ENCODE measurements at regions not wholly inside any gene's neighbourhood (a gene's known extent, or its start where the extent isn't known, plus 50 kb on each side); places are given as distances from the start of the nearest gene placed in this dataset.

- ChIA-PET CTCF (no interaction called here), POLR2A (no interaction called here)
- Mint-ChIP-seq H3K4me1 (ENCODE audit: low read depth) (no peaks in the 10 kb centered on the region), H3K36me3 (ENCODE audit: low read depth) (no peaks in the 10 kb centered on the region), H3K27me3 (ENCODE audit: low read depth) (no peaks in the 10 kb centered on the region), H3K9me3 (ENCODE audit: insufficient read depth) (no peaks in the 10 kb centered on the region), H3K27ac (no peak overlapping the region), H3K4me3 (no peak overlapping the region)
- ATAC-seq (no peak), DNase-seq (no peak)
These were observed 84.3 kb downstream of the DIRAS3 start for GRCh38 chr1:67965995-67966665.

DNA sequence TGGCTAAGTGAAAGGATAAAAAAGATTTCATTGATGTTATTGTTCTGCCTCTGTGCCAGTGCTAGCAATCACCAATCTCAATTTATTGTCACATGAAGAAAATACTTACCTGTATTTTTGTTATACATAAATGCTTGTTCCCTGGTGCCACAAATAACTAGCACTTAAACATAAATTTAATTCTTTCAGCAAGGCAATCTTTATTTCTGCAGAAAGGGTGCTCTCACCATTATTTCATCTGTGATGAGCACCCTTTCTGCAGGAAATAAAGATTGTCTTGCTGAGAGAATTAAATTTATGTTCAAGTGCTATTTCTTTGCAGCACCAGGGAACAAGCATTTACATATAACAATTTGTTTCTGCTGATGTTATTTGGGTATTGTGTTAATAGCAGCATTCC lies 87.2 kb downstream of the DIRAS3 start:
- CTCF ChIA-PET, result no interaction called here
- H3K9me3 Mint-ChIP-seq (ENCODE audit: insufficient read depth), result no peaks in the 10 kb centered on the region
- no peak for ATAC-seq

GRCh38 chr1:67960766-67961165 lies 89.7 kb downstream of the DIRAS3 start:
- Mint-ChIP-seq H3K4me3 (no peak overlapping the region), H3K36me3 (ENCODE audit: low read depth) (no peaks in the 10 kb centered on the region), H3K4me1 (ENCODE audit: low read depth) (no peaks in the 10 kb centered on the region), H3K27me3 (ENCODE audit: low read depth) (no peaks in the 10 kb centered on the region), H3K27ac (no peak overlapping the region), H3K9me3 (ENCODE audit: insufficient read depth) (no peaks in the 10 kb centered on the region)
- ATAC-seq (no peak), DNase-seq (no peak)
- CTCF ChIA-PET, result no interaction called here
- POLR2A ChIA-PET, result no interaction called here

More for the DNA sequence above, 87.2 kb downstream of the DIRAS3 start:
- Mint-ChIP-seq H3K27me3 (ENCODE audit: low read depth) (no peaks in the 10 kb centered on the region), H3K4me3 (no peak overlapping the region), H3K36me3 (ENCODE audit: low read depth) (no peaks in the 10 kb centered on the region), H3K27ac (no peak overlapping the region), H3K4me1 (ENCODE audit: low read depth) (no peaks in the 10 kb centered on the region)
- POLR2A ChIA-PET, result no interaction called here
- DNase-seq, result no peak

- no peak for ATAC-seq
- CTCF ChIA-PET, result no interaction called here
- POLR2A ChIA-PET, result no interaction called here
- DNase-seq, result no peak
- H3K36me3 Mint-ChIP-seq (ENCODE audit: low read depth), result no peaks in the 10 kb centered on the region
- H3K4me3 Mint-ChIP-seq, result no peak overlapping the region
- no peaks in the 10 kb centered on the region for H3K4me1 Mint-ChIP-seq (ENCODE audit: low read depth)
- H3K27ac Mint-ChIP-seq, result no peak overlapping the region
- peaks cover 4% of the 10 kb centered on the region for H3K27me3 Mint-ChIP-seq (ENCODE audit: low read depth)
- no peaks in the 10 kb centered on the region for H3K9me3 Mint-ChIP-seq (ENCODE audit: insufficient read depth)
These were observed 92.0 kb downstream of the DIRAS3 start for GRCh38 chr1:67958472-67958871.

DNA sequence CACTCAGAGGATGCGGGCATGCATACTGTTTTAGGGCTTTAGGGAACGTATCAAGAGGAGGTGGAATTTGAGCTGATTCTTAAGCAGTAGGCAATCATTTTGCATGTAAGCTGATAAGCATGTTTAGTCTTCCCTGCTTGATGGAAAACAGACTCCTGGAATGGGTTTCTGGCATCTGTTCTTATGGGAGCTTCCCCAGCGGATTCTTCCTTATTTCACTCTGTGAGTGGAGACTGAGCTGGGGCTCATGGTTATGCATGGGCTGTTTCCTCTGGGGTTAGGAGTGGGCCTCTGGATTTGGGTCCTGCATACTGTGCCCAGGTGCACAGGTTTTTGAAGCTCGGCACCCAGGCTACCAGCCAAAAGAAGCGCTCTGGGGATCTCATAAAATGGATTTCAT lies 93.4 kb downstream of the DIRAS3 start:
- Mint-ChIP-seq H3K27me3 (ENCODE audit: low read depth) (peaks cover 4% of the 10 kb centered on the region), H3K9me3 (ENCODE audit: insufficient read depth) (no peaks in the 10 kb centered on the region), H3K4me3 (no peak overlapping the region), H3K36me3 (ENCODE audit: low read depth) (no peaks in the 10 kb centered on the region), H3K4me1 (ENCODE audit: low read depth) (no peaks in the 10 kb centered on the region), H3K27ac (no peak overlapping the region)
- ChIA-PET CTCF (no interaction called here), POLR2A (no interaction called here)
- ATAC-seq (no peak), DNase-seq (no peak)

GRCh38 chr1:67956116-67956515 lies 94.3 kb downstream of the DIRAS3 start:
- Mint-ChIP-seq H3K4me1 (ENCODE audit: low read depth) (no peaks in the 10 kb centered on the region), H3K9me3 (ENCODE audit: insufficient read depth) (no peaks in the 10 kb centered on the region), H3K27me3 (ENCODE audit: low read depth) (peaks cover 4% of the 10 kb centered on the region), H3K4me3 (no peak overlapping the region), H3K36me3 (ENCODE audit: low read depth) (no peaks in the 10 kb centered on the region), H3K27ac (no peak overlapping the region)
- ChIA-PET POLR2A (no interaction called here), CTCF (no interaction called here)
- ATAC-seq (no peak), DNase-seq (no peak)

GRCh38 chr1:67955591-67955990 lies 94.8 kb downstream of the DIRAS3 start:
- CTCF ChIA-PET, result no interaction called here
- H3K4me3 Mint-ChIP-seq, result no peak overlapping the region
- H3K4me1 Mint-ChIP-seq (ENCODE audit: low read depth), result no peaks in the 10 kb centered on the region
- no peaks in the 10 kb centered on the region for H3K9me3 Mint-ChIP-seq (ENCODE audit: insufficient read depth)
- H3K36me3 Mint-ChIP-seq (ENCODE audit: low read depth), result no peaks in the 10 kb centered on the region
- POLR2A ChIA-PET, result no interaction called here
- ATAC-seq, result no peak
- H3K27me3 Mint-ChIP-seq (ENCODE audit: low read depth), result peaks cover 4% of the 10 kb centered on the region
- DNase-seq, result no peak
- H3K27ac Mint-ChIP-seq, result no peak overlapping the region

DNA sequence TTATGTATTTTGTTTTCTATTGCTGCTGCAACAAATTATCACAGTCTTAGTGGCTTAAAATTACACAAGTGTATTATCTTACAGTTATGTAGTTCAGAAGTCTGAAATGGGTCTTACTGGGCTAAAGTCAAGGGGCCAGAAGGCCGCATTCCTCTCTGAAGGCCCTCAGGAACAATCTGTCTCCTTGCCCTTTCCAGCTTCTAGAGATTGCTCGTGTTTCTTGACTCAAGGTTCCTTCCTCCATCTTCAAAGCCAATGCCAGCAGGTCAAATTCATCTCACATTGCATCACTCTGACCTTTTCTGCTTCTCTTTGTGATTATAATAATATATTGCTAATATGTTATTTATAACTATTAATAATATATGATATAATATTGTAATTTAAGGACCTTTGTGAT lies 97.1 kb downstream of the DIRAS3 start:
- Mint-ChIP-seq H3K36me3 (ENCODE audit: low read depth) (no peaks in the 10 kb centered on the region), H3K9me3 (ENCODE audit: insufficient read depth) (no peaks in the 10 kb centered on the region), H3K4me3 (no peak overlapping the region), H3K27ac (no peak overlapping the region), H3K27me3 (ENCODE audit: low read depth) (peaks cover 4% of the 10 kb centered on the region), H3K4me1 (ENCODE audit: low read depth) (no peaks in the 10 kb centered on the region)
- ATAC-seq (no peak), DNase-seq (no peak)
- ChIA-PET CTCF (no interaction called here), POLR2A (no interaction called here)

GRCh38 chr1:67952071-67952470 lies 98.4 kb downstream of the DIRAS3 start:
- DNase-seq, result no peak
- Mint-ChIP-seq H3K4me1 (ENCODE audit: low read depth) (no peaks in the 10 kb centered on the region), H3K9me3 (ENCODE audit: insufficient read depth) (no peaks in the 10 kb centered on the region), H3K4me3 (no peak overlapping the region), H3K36me3 (ENCODE audit: low read depth) (no peaks in the 10 kb centered on the region), H3K27me3 (ENCODE audit: low read depth) (peaks cover 4% of the 10 kb centered on the region), H3K27ac (no peak overlapping the region)
- ChIA-PET POLR2A (no interaction called here), CTCF (no interaction called here)
- no peak for ATAC-seq

DNA sequence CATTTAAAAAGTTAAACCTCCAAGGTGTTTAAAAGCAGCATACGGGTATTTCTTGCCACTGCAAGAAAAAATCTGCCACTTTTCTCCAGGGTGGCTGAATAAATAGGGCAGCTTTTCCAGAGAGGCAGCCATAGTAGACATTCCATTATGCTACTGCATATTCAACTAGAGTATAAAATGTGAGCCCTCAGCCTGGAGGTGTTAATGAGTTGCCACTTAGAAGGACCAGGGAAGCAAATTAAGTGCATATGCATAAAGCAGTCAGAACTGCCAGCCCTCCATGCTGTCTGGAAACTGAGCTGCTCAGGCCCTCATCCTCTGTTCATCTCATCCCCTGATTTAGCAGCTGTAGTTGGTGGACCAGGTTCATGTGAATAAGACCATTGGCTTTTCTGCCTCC lies 99.4 kb downstream of the DIRAS3 start:
- no peaks in the 10 kb centered on the region for H3K4me1 Mint-ChIP-seq (ENCODE audit: low read depth)
- ATAC-seq, result no peak

DNA sequence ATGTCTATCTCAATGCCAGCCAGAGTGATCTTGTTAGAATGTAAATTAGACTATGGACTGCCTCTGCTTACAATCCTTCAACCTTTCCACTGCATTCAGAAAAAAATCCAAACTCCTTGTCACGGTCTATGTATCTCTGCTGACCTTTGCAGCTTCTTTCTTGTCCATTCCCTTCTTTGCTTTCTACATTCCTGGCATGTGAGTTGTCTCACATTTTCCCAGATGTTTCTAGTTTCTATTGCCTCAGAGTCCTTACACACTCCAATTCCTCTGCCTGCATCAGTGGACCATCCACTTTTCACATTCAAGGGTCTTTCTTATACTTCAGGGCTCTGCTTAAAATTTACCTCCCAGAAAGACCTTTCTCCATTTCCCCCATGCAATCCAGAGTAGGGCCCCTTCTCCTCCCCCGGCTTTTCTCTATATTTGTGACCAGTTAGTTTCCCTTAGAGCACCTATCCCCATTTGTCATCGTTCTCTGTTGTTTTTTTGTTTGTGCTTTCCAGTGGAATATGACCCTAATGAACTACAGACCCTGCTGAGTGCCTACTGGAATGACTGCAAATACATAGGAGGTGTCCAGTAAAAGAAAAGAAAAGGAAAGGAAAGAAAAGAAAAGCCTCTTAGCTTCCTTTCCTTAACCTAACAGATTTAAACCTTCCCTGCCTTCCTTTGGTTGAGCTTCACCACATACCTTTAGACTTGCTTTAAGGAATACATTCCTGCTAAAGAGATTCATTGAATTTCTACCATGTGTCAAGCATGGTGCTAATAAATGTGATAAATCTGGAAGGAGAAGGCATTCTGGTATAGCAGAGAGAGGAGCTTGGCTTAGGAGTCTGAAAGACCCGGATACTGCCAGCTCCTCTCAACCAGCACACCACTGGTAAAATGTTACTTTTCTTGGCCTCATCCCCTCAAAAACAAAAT lies 102.0 kb downstream of the DIRAS3 start:
- ChIA-PET CTCF (no interaction called here), POLR2A (no interaction called here)
- no peak for DNase-seq
- no peak for ATAC-seq
- no peak overlapping the region for H3K4me3 Mint-ChIP-seq
- no peaks in the 10 kb centered on the region for H3K9me3 Mint-ChIP-seq (ENCODE audit: insufficient read depth)
- no peaks in the 10 kb centered on the region for H3K27me3 Mint-ChIP-seq (ENCODE audit: low read depth)
- no peak overlapping the region for H3K27ac Mint-ChIP-seq
- H3K36me3 Mint-ChIP-seq (ENCODE audit: low read depth), result no peaks in the 10 kb centered on the region
- no peaks in the 10 kb centered on the region for H3K4me1 Mint-ChIP-seq (ENCODE audit: low read depth)

More for the DNA sequence above, 99.4 kb downstream of the DIRAS3 start:
- Mint-ChIP-seq H3K9me3 (ENCODE audit: insufficient read depth) (no peaks in the 10 kb centered on the region), H3K36me3 (ENCODE audit: low read depth) (no peaks in the 10 kb centered on the region), H3K27ac (no peak overlapping the region), H3K4me3 (no peak overlapping the region), H3K27me3 (ENCODE audit: low read depth) (peaks cover 4% of the 10 kb centered on the region)
- DNase-seq, result no peak
- ChIA-PET CTCF (no interaction called here), POLR2A (no interaction called here)

GRCh38 chr1:67947114-67947513 lies 103.3 kb downstream of the DIRAS3 start:
- DNase-seq, result no peak
- Mint-ChIP-seq H3K4me1 (ENCODE audit: low read depth) (no peaks in the 10 kb centered on the region), H3K9me3 (ENCODE audit: insufficient read depth) (no peaks in the 10 kb centered on the region), H3K4me3 (no peak overlapping the region), H3K27ac (no peak overlapping the region), H3K36me3 (ENCODE audit: low read depth) (no peaks in the 10 kb centered on the region), H3K27me3 (ENCODE audit: low read depth) (no peaks in the 10 kb centered on the region)
- no peak for ATAC-seq
- ChIA-PET CTCF (no interaction called here), POLR2A (no interaction called here)
